Liver (tissue), 6 donors: ENCODE measurements at regions not wholly inside any gene's neighbourhood (a gene's known extent, or its start where the extent isn't known, plus 50 kb on each side); places are given as distances from the start of the nearest gene placed in this dataset.
"Not testable (repeated sequence)": the region's sequence is repeated elsewhere in the genome, so short reads cannot be mapped to it uniquely, and the experiment has no call there.

Source experiments
- DNase-seq: peaks from one replicate; pipeline ENCODE4 v3.0.0-alpha.2; 2017; ENCODE audit warnings: low spot score
- H3K27ac ChIP-seq, 2 donors: one replicate each; pipeline ENCODE4 v1.7.0; 2013; ENCODE audit warnings: inconsistent platforms in 2 of 2, low read length in 2 of 2, control low read depth in 1 of 2, low read depth in 1 of 2, mild to moderate bottlenecking in 1 of 2
- H3K27me3 ChIP-seq, 4 donors: one replicate each; pipeline versions ENCODE4 v1.6.1 to v1.7.0; 2013; ENCODE audit warnings: low read length in 3 of 4, inconsistent platforms in 1 of 4, mild to moderate bottlenecking in 1 of 4, moderate library complexity in 1 of 4; ENCODE audit not compliant: control insufficient read depth in 4 of 4, insufficient read depth in 4 of 4
- H3K36me3 ChIP-seq, 4 donors: one replicate each; pipeline versions ENCODE4 v1.6.1 to v1.7.0; 2013; ENCODE audit warnings: low read length in 3 of 4, mild to moderate bottlenecking in 3 of 4, low read depth in 1 of 4, moderate library complexity in 1 of 4; ENCODE audit not compliant: control insufficient read depth in 4 of 4, insufficient read depth in 3 of 4
- H3K4me1 ChIP-seq, 4 donors: one replicate each; pipeline versions ENCODE4 v1.6.1 to v1.7.0; 2013; ENCODE audit warnings: low read length in 3 of 4, mild to moderate bottlenecking in 3 of 4, moderate library complexity in 1 of 4; ENCODE audit not compliant: control insufficient read depth in 4 of 4, insufficient read depth in 4 of 4
- H3K4me3 ChIP-seq, 3 donors: one replicate each; pipeline versions ENCODE4 v1.6.1 to v1.7.0; 2013; ENCODE audit warnings: low read length in 3 of 3, control low read depth in 1 of 3, low read depth in 1 of 3, mild to moderate bottlenecking in 1 of 3
- H3K9ac ChIP-seq, 2 donors: one replicate each; pipeline ENCODE4 v1.7.0; 2013; ENCODE audit warnings: low read length in 2 of 2, mild to moderate bottlenecking in 2 of 2, moderate library complexity in 2 of 2, control low read depth in 1 of 2, low read depth in 1 of 2
- H3K9me3 ChIP-seq, 4 donors: one replicate each; pipeline versions ENCODE4 v1.6.1 to v1.7.0; 2013; ENCODE audit warnings: low read length in 3 of 4; ENCODE audit not compliant: control insufficient read depth in 4 of 4
- WGBS: extraction: QIAGEN DNeasy Blood & Tissue Kit; methylation state at CpG from one replicate; pipeline ENCODE4 v1.1.7; 2013; 5-methylcytosine and 5-hydroxymethylcytosine counted together
- donor health status: healthy.
- donor health status: healthy.
- donor health status: healthy.

GRCh38 chr21:6507632-6508031 lies 4013.8 kb upstream of the TPTE start:
- H3K4me3 ChIP-seq, H3K9ac ChIP-seq, H3K4me1 ChIP-seq, H3K9me3 ChIP-seq, DNase-seq, H3K36me3 ChIP-seq, H3K27me3 ChIP-seq, H3K27ac ChIP-seq: not testable (repeated sequence)
- WGBS = no CpG with 5 or more reads among the region's 4 CpGs

- not testable (repeated sequence) for H3K9ac ChIP-seq, DNase-seq, H3K27me3 ChIP-seq, H3K36me3 ChIP-seq, H3K4me1 ChIP-seq, H3K9me3 ChIP-seq, H3K4me3 ChIP-seq, H3K27ac ChIP-seq
- WGBS = no CpG with 5 or more reads among the region's 7 CpGs
Measured at GRCh38 chr21:6521777-6522176, 3999.6 kb upstream of the TPTE start.

GRCh38 chr21:6526213-6526612 lies 3995.2 kb upstream of the TPTE start:
- not testable (repeated sequence) for H3K4me3 ChIP-seq, H3K4me1 ChIP-seq, H3K9ac ChIP-seq, H3K27me3 ChIP-seq, H3K36me3 ChIP-seq, H3K27ac ChIP-seq, DNase-seq, H3K9me3 ChIP-seq
- WGBS = no CpG with 5 or more reads among the region's 10 CpGs

- 0% methylated on average over 2 of the region's 8 CpGs for WGBS
- not testable (repeated sequence) for H3K27ac ChIP-seq, H3K36me3 ChIP-seq, H3K27me3 ChIP-seq, H3K9ac ChIP-seq, H3K4me3 ChIP-seq, H3K9me3 ChIP-seq, DNase-seq, H3K4me1 ChIP-seq
Measured at GRCh38 chr21:6530655-6531054, 3990.7 kb upstream of the TPTE start.

GRCh38 chr21:6533261-6533660 lies 3988.1 kb upstream of the TPTE start:
- not testable (repeated sequence) for H3K9me3 ChIP-seq, H3K36me3 ChIP-seq, H3K9ac ChIP-seq, DNase-seq, H3K27ac ChIP-seq, H3K27me3 ChIP-seq, H3K4me1 ChIP-seq, H3K4me3 ChIP-seq
- 83% methylated on average over 1 of the region's 25 CpGs for WGBS

- DNase-seq, H3K9ac ChIP-seq, H3K36me3 ChIP-seq, H3K27me3 ChIP-seq, H3K4me3 ChIP-seq, H3K27ac ChIP-seq, H3K9me3 ChIP-seq, H3K4me1 ChIP-seq: not testable (repeated sequence)
- WGBS = no CpG with 5 or more reads among the region's 12 CpGs
Measured at GRCh38 chr21:6538320-6538719, 3983.1 kb upstream of the TPTE start.

GRCh38 chr21:6539688-6540087 lies 3981.7 kb upstream of the TPTE start:
- not testable (repeated sequence) for H3K27ac ChIP-seq, H3K27me3 ChIP-seq, H3K4me3 ChIP-seq, H3K36me3 ChIP-seq, DNase-seq, H3K9me3 ChIP-seq, H3K4me1 ChIP-seq, H3K9ac ChIP-seq
- WGBS = no CpG with 5 or more reads among the region's 7 CpGs

GRCh38 chr21:6541036-6541435 lies 3980.3 kb upstream of the TPTE start:
- H3K36me3 ChIP-seq, DNase-seq, H3K9me3 ChIP-seq, H3K27ac ChIP-seq, H3K4me1 ChIP-seq, H3K4me3 ChIP-seq, H3K27me3 ChIP-seq, H3K9ac ChIP-seq: not testable (repeated sequence)
- WGBS = no CpG with 5 or more reads among the region's 11 CpGs

GRCh38 chr21:6545288-6545687 lies 3976.1 kb upstream of the TPTE start:
- H3K27me3 ChIP-seq, DNase-seq, H3K36me3 ChIP-seq, H3K4me3 ChIP-seq, H3K9me3 ChIP-seq, H3K4me1 ChIP-seq, H3K27ac ChIP-seq, H3K9ac ChIP-seq: not testable (repeated sequence)
- WGBS = no CpG with 5 or more reads among the region's 33 CpGs
